ENCODE measurements at regions not wholly inside any gene's neighbourhood (a gene's known extent, or its start where the extent isn't known, plus 50 kb on each side); places are given as distances from the start of the nearest gene placed in this dataset.

DNA sequence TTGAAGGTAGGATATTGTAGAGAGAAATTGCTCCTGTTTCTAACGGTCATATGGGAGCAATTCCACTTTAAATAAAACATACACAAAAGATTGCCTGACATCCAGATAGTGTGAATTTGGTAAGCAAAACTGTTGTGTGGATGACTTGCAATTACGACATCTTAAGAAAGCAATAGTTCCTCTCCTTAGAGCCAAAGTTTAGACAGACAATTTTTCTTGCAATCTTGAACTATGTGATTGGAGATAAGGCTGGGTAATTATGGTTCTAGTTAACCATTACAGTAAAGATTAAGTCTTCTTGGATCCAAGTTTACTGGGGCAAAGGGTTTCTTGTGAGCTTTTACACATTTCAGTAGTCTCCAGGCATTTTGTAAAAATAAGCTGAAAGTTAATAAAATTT lies 1080.6 kb upstream of the CDH6 start:
- no peak overlapping the region for H3K27ac Mint-ChIP-seq
- Histone ChIP-seq H3K9me2 (ENCODE audit: insufficient read depth) (no peaks in the 10 kb centered on the region), H2AFZ (no peak overlapping the region), H3K4me2 (no peak overlapping the region), H3F3A (replicated peaks; ENCODE audit: low read depth) (no peaks in the 10 kb centered on the region), H3K4me3 (no peak overlapping the region), H3K27me3 (ENCODE audit: insufficient read depth) (no peaks in the 10 kb centered on the region), H3K27ac (ENCODE audit: low read depth) (no peak overlapping the region), H3K4me1 (ENCODE audit: insufficient read depth) (no peaks in the 10 kb centered on the region), H4K20me1 (replicated peaks; ENCODE audit: insufficient read depth) (no peaks in the 10 kb centered on the region), H3K79me2 (replicated peaks; ENCODE audit: insufficient read depth) (no peaks in the 10 kb centered on the region), H3K36me3 (ENCODE audit: insufficient read depth) (no peaks in the 10 kb centered on the region)
- H3K9me3 Mint-ChIP-seq: no peaks in the 10 kb centered on the region
- TF ChIP-seq ZNF114 (CRISPR knock-in tag; IDR thresholded peaks at IDR 0.05) (no peak), STAT1 (IDR thresholded peaks at IDR 0.05; ENCODE audit: unreplicated experiment) (no peak), POLR2AphosphoS5 (IDR thresholded peaks at IDR 0.05; ENCODE audit: low read depth) (no peak), JUNB (IDR thresholded peaks at IDR 0.05; ENCODE audit: unreplicated experiment) (no peak), ZNF331 (CRISPR knock-in tag; IDR thresholded peaks at IDR 0.05; ENCODE audit: low read depth) (no peak), EZH2phosphoT487 (IDR thresholded peaks at IDR 0.05; ENCODE audit: unreplicated experiment) (no peak)
- TF ChIP-seq, protein P1, sequence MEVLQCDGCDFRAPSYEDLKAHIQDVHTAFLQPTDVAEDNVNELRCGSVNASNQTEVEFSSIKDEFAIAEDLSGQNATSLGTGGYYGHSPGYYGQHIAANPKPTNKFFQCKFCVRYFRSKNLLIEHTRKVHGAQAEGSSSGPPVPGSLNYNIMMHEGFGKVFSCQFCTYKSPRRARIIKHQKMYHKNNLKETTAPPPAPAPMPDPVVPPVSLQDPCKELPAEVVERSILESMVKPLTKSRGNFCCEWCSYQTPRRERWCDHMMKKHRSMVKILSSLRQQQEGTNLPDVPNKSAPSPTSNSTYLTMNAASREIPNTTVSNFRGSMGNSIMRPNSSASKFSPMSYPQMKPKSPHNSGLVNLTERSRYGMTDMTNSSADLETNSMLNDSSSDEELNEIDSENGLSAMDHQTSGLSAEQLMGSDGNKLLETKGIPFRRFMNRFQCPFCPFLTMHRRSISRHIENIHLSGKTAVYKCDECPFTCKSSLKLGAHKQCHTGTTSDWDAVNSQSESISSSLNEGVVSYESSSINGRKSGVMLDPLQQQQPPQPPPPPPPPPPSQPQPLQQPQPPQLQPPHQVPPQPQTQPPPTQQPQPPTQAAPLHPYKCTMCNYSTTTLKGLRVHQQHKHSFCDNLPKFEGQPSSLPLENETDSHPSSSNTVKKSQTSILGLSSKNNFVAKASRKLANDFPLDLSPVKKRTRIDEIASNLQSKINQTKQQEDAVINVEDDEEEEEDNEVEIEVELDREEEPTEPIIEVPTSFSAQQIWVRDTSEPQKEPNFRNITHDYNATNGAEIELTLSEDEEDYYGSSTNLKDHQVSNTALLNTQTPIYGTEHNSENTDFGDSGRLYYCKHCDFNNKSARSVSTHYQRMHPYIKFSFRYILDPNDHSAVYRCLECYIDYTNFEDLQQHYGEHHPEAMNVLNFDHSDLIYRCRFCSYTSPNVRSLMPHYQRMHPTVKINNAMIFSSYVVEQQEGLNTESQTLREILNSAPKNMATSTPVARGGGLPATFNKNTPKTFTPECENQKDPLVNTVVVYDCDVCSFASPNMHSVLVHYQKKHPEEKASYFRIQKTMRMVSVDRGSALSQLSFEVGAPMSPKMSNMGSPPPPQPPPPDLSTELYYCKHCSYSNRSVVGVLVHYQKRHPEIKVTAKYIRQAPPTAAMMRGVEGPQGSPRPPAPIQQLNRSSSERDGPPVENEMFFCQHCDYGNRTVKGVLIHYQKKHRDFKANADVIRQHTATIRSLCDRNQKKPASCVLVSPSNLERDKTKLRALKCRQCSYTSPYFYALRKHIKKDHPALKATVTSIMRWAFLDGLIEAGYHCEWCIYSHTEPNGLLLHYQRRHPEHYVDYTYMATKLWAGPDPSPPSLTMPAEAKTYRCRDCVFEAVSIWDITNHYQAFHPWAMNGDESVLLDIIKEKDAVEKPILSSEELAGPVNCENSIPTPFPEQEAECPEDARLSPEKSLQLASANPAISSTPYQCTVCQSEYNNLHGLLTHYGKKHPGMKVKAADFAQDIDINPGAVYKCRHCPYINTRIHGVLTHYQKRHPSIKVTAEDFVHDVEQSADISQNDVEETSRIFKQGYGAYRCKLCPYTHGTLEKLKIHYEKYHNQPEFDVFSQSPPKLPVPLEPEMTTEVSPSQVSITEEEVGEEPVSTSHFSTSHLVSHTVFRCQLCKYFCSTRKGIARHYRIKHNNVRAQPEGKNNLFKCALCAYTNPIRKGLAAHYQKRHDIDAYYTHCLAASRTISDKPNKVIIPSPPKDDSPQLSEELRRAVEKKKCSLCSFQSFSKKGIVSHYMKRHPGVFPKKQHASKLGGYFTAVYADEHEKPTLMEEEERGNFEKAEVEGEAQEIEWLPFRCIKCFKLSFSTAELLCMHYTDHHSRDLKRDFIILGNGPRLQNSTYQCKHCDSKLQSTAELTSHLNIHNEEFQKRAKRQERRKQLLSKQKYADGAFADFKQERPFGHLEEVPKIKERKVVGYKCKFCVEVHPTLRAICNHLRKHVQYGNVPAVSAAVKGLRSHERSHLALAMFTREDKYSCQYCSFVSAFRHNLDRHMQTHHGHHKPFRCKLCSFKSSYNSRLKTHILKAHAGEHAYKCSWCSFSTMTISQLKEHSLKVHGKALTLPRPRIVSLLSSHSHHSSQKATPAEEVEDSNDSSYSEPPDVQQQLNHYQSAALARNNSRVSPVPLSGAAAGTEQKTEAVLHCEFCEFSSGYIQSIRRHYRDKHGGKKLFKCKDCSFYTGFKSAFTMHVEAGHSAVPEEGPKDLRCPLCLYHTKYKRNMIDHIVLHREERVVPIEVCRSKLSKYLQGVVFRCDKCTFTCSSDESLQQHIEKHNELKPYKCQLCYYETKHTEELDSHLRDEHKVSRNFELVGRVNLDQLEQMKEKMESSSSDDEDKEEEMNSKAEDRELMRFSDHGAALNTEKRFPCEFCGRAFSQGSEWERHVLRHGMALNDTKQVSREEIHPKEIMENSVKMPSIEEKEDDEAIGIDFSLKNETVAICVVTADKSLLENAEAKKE (CRISPR knock-in tag; IDR thresholded peaks at IDR 0.05): no peak
- TF ChIP-seq, protein P2, sequence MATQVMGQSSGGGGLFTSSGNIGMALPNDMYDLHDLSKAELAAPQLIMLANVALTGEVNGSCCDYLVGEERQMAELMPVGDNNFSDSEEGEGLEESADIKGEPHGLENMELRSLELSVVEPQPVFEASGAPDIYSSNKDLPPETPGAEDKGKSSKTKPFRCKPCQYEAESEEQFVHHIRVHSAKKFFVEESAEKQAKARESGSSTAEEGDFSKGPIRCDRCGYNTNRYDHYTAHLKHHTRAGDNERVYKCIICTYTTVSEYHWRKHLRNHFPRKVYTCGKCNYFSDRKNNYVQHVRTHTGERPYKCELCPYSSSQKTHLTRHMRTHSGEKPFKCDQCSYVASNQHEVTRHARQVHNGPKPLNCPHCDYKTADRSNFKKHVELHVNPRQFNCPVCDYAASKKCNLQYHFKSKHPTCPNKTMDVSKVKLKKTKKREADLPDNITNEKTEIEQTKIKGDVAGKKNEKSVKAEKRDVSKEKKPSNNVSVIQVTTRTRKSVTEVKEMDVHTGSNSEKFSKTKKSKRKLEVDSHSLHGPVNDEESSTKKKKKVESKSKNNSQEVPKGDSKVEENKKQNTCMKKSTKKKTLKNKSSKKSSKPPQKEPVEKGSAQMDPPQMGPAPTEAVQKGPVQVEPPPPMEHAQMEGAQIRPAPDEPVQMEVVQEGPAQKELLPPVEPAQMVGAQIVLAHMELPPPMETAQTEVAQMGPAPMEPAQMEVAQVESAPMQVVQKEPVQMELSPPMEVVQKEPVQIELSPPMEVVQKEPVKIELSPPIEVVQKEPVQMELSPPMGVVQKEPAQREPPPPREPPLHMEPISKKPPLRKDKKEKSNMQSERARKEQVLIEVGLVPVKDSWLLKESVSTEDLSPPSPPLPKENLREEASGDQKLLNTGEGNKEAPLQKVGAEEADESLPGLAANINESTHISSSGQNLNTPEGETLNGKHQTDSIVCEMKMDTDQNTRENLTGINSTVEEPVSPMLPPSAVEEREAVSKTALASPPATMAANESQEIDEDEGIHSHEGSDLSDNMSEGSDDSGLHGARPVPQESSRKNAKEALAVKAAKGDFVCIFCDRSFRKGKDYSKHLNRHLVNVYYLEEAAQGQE (IDR thresholded peaks at IDR 0.05; ENCODE audit: unreplicated experiment): no peak
- TF ChIP-seq, protein P3, sequence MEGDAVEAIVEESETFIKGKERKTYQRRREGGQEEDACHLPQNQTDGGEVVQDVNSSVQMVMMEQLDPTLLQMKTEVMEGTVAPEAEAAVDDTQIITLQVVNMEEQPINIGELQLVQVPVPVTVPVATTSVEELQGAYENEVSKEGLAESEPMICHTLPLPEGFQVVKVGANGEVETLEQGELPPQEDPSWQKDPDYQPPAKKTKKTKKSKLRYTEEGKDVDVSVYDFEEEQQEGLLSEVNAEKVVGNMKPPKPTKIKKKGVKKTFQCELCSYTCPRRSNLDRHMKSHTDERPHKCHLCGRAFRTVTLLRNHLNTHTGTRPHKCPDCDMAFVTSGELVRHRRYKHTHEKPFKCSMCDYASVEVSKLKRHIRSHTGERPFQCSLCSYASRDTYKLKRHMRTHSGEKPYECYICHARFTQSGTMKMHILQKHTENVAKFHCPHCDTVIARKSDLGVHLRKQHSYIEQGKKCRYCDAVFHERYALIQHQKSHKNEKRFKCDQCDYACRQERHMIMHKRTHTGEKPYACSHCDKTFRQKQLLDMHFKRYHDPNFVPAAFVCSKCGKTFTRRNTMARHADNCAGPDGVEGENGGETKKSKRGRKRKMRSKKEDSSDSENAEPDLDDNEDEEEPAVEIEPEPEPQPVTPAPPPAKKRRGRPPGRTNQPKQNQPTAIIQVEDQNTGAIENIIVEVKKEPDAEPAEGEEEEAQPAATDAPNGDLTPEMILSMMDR (conservative IDR thresholded peaks at IDR 0.05; ENCODE audit: low read depth in 2 of 2): no peak
- H3K4me3 Mint-ChIP-seq: no peak overlapping the region
- DNase-seq (ENCODE audit: low spot score) (no peak), ATAC-seq (no peak)
- no peaks in the 10 kb centered on the region; the same call in 2 of the 3 replicates for H3K36me3 Mint-ChIP-seq (ENCODE audit: low read depth)
- no peaks in the 10 kb centered on the region for H3K27me3 Mint-ChIP-seq (ENCODE audit: insufficient read depth, low read depth, poor library complexity)
- no peaks in the 10 kb centered on the region for H3K4me1 Mint-ChIP-seq

All from GM23338 (cell line).